DMS53 (cell line): ENCODE measurements at regions not wholly inside any gene's neighbourhood (a gene's known extent, or its start where the extent isn't known, plus 50 kb on each side); places are given as distances from the start of the nearest gene placed in this dataset.

Experiments used
- DNase-seq: peaks from one replicate; lab custom pipeline; 2025; lab: John Stamatoyannopoulos, UW

GRCh38 chr3:151024339-151024738 is 51.8 kb upstream of the CLRN1 start:
- no peak for DNase-seq

GRCh38 chr3:151034303-151034702 is 51.2 kb upstream of the MED12L start:
- DNase-seq, result no peak

- DNase-seq, result peak; percentile 3
These were observed 50.4 kb upstream of the MED12L start for GRCh38 chr3:151035072-151035471.
